HTR-8/SVneo (cell line): ENCODE measurements at regions not wholly inside any gene's neighbourhood (a gene's known extent, or its start where the extent isn't known, plus 50 kb on each side); places are given as distances from the start of the nearest gene placed in this dataset.

Experiments used
- DNase-seq: peaks from one replicate; pipeline ENCODE4 v3.0.0; 2011; ENCODE audit warnings: low spot score, mixed read lengths; ENCODE audit not compliant: insufficient read length
- FAIRE-seq: peaks from 2 replicates; lab custom pipeline; 2011; peaks lifted over from hg19 to GRCh38; lab: Jason Lieb, UNC

DNA sequence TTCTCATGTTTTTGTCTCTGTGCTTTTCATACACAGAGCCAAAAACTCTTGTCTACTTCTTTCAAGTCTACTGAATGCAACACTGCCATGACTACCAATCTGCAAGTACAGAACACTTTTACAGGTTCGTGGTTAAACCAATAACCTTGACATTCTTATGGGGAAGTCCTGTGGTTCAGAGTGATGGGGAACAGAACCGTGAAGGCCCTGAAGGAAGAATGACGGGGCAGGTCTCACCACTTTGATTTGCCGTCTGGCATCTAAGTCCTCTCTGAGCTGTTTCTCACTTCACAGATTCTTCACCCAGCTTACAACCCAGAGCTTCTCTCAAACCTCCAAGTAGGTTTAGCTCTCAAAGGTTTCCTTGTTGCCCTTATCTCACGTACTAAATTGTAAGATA, 117.5 kb upstream of the SNTG2 start:
- DNase-seq: no peak
- FAIRE-seq: no peak

DNA sequence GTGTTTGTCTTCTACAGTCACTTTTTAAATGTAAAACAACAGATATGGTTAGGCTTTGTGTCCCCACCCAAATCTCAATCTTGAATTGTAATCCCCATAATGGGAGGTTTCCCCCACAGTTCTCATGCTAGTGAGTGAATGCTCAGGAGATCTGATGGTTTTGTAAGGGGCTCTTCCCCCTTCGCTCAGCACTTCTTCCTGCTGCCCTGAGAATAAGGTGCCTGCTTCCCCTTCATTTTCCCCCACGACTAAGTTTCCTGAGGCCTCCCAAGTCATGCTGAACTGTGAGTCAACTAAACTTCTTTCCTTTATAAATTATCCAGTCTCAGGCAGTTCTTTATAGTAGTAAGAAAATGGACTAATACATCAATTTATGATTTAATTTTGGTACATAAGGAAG, 118.0 kb upstream of the SNTG2 start:
- DNase-seq (no peak), FAIRE-seq (no peak)

DNA sequence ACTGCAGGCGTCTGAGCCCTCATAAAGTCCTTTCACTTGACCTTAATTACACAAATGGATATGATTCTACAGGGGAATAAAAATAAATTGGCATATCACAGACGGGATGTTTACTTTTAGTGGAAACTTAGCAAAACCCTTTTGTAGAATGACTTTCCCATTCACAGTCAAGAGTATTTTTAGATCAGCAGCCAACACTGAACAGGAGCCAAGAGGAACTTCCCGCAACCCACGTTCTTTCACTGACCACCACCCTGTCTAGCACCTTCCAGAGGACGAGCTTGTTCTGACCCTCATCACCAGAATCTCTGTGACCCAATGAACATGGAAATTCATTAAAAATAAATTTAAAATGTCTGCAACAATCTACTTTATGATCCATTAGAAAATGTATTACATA, 119.0 kb upstream of the SNTG2 start:
- FAIRE-seq (no peak), DNase-seq (no peak)

DNA sequence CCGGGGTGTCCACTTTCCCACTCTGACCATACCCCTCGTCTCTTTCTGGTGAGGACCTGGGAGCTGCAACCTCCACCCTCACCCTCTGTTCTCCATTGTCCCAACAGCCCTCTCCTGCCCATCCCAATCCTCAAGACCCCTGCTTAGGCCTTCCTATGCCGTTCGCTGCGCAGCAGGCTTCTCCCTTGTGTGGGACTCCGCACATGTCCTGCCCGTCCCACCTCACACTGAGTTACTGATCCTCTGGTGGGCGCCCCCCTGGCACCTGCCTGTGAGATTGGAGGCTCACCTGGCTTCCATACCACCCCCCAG, 119.5 kb upstream of the SNTG2 start:
- DNase-seq: no peak
- no peak for FAIRE-seq

DNA sequence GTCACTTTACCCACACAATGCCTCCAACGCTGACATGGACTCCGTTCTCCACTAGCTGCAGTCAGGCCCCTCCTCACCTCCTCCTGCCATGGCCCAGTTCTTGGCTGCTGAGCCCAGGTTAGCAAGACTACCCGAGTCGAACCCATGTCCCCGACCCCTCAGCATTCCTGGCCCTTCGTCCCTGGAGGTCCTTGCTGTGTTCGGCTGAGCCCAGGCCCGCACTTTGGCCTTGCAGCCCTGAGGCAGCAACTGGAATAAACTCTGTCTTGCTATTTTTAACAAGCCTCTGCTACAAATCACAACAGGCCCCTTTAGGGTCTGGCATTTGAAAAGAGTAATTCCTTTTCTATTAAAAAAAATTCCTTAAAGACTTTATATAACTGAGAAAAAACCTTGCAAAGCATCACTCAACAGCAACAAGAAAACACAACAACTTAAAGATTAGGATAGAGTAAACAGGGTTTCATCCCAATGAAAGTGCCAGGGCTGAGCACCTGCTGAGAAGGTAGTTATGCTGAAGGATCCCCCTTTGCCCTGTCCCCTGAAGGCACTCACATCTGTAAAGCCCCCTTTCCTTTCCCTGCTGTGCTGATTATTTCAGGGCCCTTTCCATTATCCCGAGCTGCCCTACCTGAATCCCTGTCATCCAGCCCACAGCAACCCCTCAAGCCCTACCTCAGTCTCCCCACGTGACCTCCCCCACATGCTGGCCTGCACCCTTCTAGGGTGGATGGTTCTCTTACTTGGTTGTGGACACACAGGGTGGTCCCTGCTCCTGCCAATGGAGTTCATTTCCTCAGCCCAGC, 120.0 kb upstream of the SNTG2 start:
- no peak for DNase-seq
- FAIRE-seq: no peak

DNA sequence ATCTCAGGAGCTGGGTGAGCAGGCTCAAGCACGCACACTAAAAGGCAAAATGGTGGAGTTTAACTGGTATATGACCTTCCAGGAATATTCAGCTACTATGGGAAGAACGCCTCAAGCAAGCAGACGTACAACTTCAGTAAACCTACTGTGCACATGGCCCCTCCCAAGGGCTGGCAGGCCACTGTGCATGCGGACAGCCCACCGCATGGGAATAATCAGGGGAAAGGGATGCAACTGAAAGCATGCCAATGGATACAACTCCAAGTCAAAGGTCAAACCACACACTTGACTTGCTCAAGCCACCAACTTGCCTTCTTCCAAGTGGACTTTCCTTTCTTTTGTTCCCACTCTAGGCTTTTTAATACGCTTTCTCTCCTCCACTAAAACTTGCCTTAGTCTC, 121.6 kb upstream of the SNTG2 start:
- FAIRE-seq: peak; percentile 38
- no peak for DNase-seq

DNA sequence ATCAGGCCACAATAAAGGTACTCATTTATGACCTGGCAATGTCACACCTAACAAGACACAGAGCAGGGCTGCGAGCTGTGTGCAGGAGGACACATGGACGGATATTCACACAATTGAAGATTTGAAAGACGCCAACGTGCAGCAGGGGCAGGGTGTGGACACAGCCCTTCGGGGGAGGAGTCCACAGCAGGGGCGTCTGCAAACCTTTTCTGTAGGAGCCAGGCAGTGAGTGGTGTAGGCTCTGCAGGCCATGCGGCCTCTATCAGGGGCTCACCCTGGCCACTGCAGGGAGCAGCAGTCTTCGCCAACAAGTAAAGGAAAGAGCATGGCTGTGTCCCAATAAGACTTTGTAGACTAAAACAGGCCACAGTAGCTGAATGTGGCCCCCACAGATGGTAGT, 125.7 kb upstream of the SNTG2 start:
- FAIRE-seq: peak; percentile 44
- DNase-seq: no peak

DNA sequence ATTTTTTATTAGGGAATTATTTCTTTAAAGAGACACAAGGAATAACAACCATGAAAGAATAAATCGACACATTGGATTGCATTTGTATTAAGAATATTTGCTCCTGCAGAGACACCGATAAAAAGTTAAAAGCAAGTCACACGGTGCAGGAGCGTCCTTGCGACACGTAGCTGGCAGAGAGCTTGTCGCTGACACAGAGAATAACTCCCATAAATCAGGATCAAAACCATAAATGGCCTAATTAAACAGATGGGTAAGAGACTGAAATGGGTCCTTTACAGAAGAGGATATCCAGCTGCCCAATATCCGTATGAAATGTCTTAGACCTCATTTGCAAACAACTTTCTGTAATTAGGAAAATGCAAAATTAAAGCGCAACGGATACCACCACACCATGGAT, 126.1 kb upstream of the SNTG2 start:
- DNase-seq: no peak

DNA sequence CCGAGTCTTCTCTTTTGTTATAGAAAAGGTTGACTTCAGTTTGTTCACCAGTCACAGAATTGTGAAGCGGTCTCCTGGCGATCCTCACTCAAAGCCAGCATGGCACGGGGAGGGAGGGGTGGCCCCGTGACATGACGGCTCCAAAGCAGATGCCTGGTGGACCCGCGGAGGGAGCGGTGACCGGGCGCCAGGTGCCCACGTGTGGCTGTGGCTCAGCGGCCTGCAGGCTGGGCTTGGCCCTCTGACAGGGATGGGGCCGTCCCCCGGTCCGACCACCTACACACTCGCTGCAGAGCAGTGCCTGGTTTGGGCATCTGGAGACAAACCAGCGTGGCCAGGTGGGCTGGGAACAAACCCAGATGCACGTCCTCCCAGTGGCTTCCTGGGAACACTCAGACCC, 129.1 kb upstream of the SNTG2 start:
- DNase-seq: no peak
- FAIRE-seq: no peak

More for the DNA sequence above, 126.1 kb upstream of the SNTG2 start:
- no peak for FAIRE-seq

DNA sequence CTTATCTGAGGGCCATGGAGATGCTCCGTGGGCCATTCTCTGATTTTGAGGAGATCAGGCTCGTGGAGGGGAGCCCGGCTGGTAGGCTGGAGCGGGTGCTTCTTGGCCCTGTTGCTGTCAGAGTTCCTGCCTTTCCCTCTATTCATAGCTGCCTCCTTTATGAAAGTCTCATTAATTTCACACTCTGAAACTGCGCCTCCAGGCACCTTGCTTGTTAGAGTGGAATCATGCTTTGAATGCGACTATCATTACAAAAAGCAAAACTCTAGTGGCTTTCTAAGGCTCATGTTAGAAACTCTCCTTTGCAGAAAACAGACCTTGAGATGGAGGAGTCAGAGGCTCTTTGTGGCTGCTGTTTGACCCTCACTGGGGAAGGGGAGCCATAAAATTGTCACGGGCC, 131.0 kb upstream of the SNTG2 start:
- no peak for FAIRE-seq
- DNase-seq: no peak

DNA sequence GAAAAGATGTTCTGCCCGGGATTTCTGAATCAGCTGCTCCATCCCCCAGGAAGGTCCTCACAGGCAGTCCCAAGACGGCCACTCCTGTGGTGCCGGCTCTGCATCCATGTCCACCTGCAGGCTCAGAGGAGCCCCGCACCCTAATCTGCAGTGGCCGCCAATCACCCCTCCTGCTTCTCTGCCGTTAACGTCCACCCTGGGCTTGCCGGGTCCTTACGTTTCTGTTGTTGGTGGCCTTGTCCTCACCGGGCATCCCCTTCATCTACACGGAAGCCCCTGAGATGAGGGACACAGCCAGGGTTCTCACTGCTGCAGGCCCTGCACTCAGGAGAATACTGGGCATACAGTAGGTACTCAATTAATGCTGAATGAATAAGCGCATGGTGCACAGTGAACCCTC, 131.5 kb upstream of the SNTG2 start:
- no peak for FAIRE-seq

DNA sequence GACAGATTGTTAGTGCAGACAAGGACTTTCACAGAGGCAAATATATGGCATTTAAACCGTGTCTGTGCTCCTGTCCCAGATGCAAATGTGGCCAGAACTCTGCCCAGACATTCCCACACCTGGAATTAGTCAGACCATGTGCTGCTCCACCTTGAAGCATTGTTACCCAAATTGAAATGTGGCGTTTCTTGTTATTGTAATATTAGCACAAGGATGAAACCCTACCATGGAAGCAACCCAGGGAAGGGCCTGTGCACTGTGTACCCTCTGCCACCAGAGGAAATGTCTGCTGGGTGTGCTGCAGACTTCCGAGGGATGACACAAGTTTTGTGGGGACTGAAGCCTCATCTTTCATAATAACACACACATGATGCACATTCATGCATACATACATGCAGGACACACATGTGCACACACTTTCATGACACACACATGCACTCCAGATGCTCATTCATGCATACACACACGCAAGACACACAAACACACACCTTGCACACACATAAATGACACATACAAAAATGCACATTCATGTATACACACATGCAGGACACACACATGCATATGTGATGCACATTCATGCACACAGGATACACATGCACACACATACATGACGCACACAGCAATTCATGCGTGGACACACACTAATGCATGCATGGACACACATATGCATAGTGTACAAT, 133.2 kb upstream of the SNTG2 start:
- FAIRE-seq: peak; percentile 97

More for the DNA sequence above, 131.5 kb upstream of the SNTG2 start:
- DNase-seq: no peak

DNA sequence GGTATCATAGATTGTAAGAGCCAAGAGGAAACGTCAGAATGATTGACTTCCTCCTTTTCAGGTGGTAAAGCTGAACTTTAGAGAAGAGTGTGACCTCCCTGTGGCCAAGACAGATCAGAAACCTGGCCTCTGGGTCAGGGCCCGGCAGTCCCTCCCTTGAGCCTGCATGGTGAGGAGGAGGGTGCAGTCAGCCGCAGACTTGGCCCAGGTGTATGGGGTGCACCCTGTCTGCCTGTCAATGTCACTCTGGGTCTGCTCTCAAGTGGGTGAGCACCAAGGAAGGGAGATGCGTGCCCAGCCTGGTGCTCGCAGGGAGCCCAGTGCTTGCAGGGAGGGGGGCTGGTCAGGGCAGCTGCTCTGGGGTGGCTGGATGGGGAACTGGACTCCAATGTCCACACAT, 134.4 kb upstream of the SNTG2 start:
- FAIRE-seq (no peak), DNase-seq (no peak)

More for the DNA sequence above, 133.2 kb upstream of the SNTG2 start:
- DNase-seq: no peak

DNA sequence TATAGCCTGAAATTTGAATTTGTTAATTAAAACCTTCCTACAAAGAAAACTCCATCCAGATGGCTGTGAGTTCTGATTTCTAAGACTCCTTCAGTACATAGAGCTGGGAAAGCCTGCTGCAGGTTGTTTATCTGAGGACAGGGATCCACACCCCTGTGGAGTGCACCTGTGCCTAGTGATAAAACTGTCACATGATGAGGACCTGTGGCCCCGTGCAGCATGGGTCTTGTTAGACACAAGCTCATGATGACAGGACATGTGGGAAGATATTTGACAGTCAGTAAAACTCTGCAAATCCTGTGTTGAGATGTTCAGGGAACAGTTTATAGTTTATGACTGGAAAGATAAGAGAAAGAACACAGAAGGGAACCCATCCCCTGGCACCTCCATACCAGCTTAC, 133.2 kb upstream of the TMEM18 start:
- DNase-seq (no peak), FAIRE-seq (no peak)

DNA sequence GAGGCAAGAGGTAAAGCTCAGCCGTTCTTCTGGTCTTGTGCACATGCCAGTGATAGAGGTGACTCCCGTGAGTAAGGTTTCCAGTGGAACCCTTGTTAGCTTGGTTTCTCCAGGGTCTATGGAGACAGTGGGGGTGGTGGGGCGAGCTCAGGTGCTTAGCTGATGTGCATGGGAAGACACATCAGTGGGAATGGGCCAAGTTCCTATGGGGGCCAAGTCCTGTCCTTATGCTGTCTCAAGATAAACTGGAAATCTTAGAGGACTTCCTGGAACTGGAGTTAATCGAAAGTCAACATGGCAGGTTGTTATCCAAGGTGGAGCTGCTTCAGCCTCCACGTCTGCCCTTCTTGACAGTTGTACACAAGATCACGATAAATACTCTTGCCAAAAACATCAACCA, 130.1 kb upstream of the TMEM18 start:
- no peak for FAIRE-seq
- DNase-seq: no peak

DNA sequence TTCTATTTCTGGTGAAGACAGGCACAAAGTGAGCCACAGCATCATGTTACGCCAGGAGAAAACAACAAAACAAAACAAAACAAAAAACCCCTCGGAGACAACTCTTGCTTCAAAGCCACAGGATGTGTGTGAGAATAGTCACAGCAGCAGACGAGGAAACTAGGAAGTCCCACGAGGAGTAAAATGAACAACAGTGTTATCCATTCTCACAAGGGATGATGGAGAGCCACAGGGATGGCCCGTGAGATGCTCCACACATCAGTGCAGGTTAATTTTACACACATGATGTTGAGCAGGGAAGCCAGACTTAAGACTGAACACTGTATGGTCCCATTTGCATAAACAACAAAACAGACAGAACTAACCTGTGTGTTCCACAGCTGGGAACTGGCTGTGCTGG, 128.5 kb upstream of the TMEM18 start:
- DNase-seq (no peak), FAIRE-seq (no peak)

DNA sequence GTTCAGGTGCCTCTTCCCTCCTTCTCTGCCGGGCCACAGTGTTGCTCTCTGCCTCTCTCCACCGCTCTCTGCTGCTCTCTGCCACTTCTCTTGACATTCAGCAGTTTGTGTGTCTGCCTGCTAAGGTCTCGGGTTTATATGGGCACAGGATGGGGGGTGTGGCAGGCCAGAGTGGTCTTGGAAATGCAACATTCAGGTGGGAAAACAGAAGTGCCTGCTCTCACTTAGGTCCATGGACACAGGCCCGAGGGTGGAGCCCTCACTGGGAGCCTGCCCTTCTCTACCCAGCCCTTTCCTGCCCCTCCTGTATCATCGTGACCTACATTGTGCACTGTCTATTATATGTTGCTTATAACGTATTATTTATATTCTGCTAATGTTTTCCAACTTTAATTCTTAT, 120.8 kb upstream of the TMEM18 start:
- FAIRE-seq (no peak), DNase-seq (no peak)

DNA sequence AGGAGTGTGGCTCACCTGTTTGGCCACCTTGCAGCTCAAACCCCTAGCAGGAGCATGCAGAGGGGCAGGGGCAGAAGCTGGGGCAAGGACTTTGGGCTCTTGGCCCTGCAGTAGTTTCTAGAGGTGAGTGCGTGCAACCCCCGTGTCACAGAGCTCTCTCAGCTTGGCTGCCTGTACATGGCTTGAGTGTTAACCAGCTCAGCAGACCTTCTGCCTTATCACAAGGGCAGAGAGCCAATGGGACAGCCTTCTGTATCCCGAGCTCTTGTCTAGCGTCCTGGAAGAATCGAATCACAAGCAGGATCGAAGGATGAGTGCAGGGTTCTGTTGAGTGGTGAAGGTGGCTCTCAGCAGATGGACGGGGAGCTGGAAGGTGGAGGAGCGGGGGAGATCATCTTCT, 120.3 kb upstream of the TMEM18 start:
- DNase-seq (no peak), FAIRE-seq (no peak)

DNA sequence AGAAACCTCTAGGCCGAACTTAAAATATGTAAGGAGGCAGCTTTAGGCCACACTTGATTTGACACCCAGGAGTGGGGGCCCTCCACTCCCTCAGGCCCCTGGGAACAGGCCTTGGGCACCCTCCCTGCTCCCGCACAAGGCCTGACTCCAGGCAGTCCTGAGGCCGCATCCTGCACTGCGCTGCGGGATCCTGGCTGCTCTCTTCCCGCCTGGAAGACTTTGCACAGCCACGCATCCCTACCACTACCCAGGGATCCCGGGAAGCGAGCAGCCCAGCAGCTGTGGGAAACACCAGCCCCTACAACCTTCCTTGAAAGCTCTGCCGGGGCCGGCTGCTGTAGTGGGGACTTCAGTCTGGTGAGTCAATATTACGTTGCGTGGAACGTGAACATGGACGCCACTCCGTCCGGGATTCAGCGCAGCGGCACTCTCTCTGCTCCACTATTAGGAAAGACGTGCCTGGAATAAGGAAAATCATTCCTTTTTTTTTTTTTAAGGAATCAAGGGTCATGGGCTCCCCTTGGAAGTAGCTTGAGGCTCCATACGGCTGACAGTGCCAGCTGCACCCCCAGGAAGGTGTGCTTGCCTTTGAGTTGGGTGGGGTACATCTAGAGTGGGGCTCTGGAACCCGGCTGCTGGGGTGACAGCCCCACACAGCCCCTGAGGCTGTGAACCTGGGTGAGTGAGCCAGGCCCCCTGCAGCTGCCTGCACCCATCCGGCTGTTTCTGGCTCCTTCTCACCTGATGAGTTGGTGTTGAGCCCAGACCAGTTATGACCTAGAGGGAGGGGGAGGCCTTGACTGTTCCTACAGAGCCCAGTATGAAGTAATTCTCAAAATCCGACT, 119.2 kb upstream of the TMEM18 start:
- no peak for DNase-seq
- no peak for FAIRE-seq

DNA sequence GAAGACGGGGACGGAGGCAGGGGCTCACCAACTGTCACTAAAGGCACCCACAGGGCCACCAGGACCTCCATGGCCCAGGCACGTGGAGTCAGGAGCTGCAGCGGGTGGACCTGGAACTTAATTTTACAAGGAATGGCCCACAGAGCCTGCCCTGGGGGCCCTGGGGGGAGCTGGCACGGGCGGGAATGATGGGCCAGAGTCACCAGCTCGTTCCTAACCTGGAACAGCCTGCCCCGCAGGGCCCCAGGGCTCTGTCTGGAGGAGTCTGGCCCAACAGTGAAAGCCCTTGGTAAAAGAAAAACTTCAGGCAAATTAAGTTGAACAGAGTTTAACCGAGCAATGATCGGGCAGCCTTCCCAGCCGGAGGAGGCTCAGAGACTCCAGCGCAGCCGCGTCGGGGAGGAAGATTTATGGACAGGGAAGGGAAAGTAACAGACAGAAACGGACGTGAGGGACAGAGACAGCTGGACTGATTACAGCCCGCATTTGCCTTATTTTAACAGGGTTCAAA, 118.4 kb upstream of the TMEM18 start:
- FAIRE-seq: no peak
- no peak for DNase-seq
